Spinal cord (tissue), 9 donors: ENCODE measurements at regions not wholly inside any gene's neighbourhood (a gene's known extent, or its start where the extent isn't known, plus 50 kb on each side); places are given as distances from the start of the nearest gene placed in this dataset.

Experiments used
- DNase-seq, 6 donors: peaks; one replicate each; pipeline versions ENCODE4 v3.0.0 to v3.0.0-alpha.2; 2013 to 2015; ENCODE audit warnings: low spot score in 6 of 6, low read depth in 4 of 6
- H3K27ac ChIP-seq: one replicate; pipeline ENCODE4 v1.5.1; 2013; ENCODE audit warnings: low read depth, low read length, control low read depth
- H3K27me3 ChIP-seq: one replicate; pipeline ENCODE4 v1.6.1; 2013; ENCODE audit warnings: low read length; ENCODE audit not compliant: control insufficient read depth, insufficient read depth
- H3K36me3 ChIP-seq: one replicate; pipeline ENCODE4 v1.6.1; 2013; ENCODE audit warnings: low read length; ENCODE audit not compliant: control insufficient read depth, insufficient read depth
- H3K4me1 ChIP-seq: one replicate; pipeline ENCODE4 v1.6.1; 2013; ENCODE audit warnings: low read length; ENCODE audit not compliant: control insufficient read depth, insufficient read depth
- H3K4me3 ChIP-seq: one replicate; pipeline ENCODE4 v1.5.1; 2013; ENCODE audit warnings: low read depth, low read length, control low read depth
- H3K9me3 ChIP-seq: one replicate; pipeline ENCODE4 v1.6.1; 2013; ENCODE audit warnings: low read length; ENCODE audit not compliant: control insufficient read depth, insufficient read depth
- WGBS: methylation state at CpG from one replicate; pipeline ENCODE4 v1.1.5; 2013; ENCODE audit warnings: missing lambda C conversion rate; ENCODE audit not compliant: insufficient coverage; 5-methylcytosine and 5-hydroxymethylcytosine counted together
- donor health status: healthy.

- Histone ChIP-seq H3K36me3 (no peaks in the 10 kb centered on the region), H3K4me1 (no peaks in the 10 kb centered on the region), H3K27me3 (no peaks in the 10 kb centered on the region), H3K9me3 (no peaks in the 10 kb centered on the region), H3K4me3 (no peak overlapping the region), H3K27ac (no peak overlapping the region)
- no peak for DNase-seq
- WGBS: no CpG with 5 or more reads among the region's 3 CpGs
Measured at GRCh38 chrX:5402461-5402860, 826.2 kb downstream of the NLGN4X start.

GRCh38 chrX:5399403-5399802 is 829.3 kb downstream of the NLGN4X start:
- no peaks in the 10 kb centered on the region for H3K36me3 ChIP-seq
- 82% methylated on average over 8 of the region's 8 CpGs for WGBS
- no peaks in the 10 kb centered on the region for H3K9me3 ChIP-seq
- no peak overlapping the region for H3K4me3 ChIP-seq
- no peaks in the 10 kb centered on the region for H3K27me3 ChIP-seq
- no peak for DNase-seq
- H3K27ac ChIP-seq: no peak overlapping the region
- H3K4me1 ChIP-seq: no peaks in the 10 kb centered on the region

GRCh38 chrX:5397409-5397808 is 831.3 kb downstream of the NLGN4X start:
- Histone ChIP-seq H3K4me1 (no peaks in the 10 kb centered on the region), H3K27me3 (no peaks in the 10 kb centered on the region), H3K9me3 (no peaks in the 10 kb centered on the region), H3K36me3 (no peaks in the 10 kb centered on the region), H3K4me3 (no peak overlapping the region), H3K27ac (no peak overlapping the region)
- 82% methylated on average over 4 of the region's 7 CpGs for WGBS
- no peak for DNase-seq

- DNase-seq: no peak
- H3K27ac ChIP-seq: no peak overlapping the region
- no peaks in the 10 kb centered on the region for H3K9me3 ChIP-seq
- 91% methylated on average over 14 of the region's 14 CpGs for WGBS
- no peaks in the 10 kb centered on the region for H3K27me3 ChIP-seq
- H3K4me1 ChIP-seq: no peaks in the 10 kb centered on the region
- H3K36me3 ChIP-seq: no peaks in the 10 kb centered on the region
- no peak overlapping the region for H3K4me3 ChIP-seq
Measured at GRCh38 chrX:5390376-5390775, 838.3 kb downstream of the NLGN4X start.

GRCh38 chrX:5388087-5388486 is 840.6 kb downstream of the NLGN4X start:
- Histone ChIP-seq H3K9me3 (no peaks in the 10 kb centered on the region), H3K4me3 (no peak overlapping the region), H3K27ac (no peak overlapping the region), H3K36me3 (no peaks in the 10 kb centered on the region), H3K4me1 (no peaks in the 10 kb centered on the region), H3K27me3 (no peaks in the 10 kb centered on the region)
- 100% methylated on average over 3 of the region's 6 CpGs for WGBS
- DNase-seq: no peak

GRCh38 chrX:5380426-5380825 is 848.2 kb downstream of the NLGN4X start:
- Histone ChIP-seq H3K9me3 (no peaks in the 10 kb centered on the region), H3K4me1 (no peaks in the 10 kb centered on the region)

GRCh38 chrX:5341902-5342301 is 886.8 kb downstream of the NLGN4X start:
- DNase-seq: no peak
- Histone ChIP-seq H3K4me1 (no peaks in the 10 kb centered on the region), H3K27ac (no peak overlapping the region), H3K36me3 (no peaks in the 10 kb centered on the region), H3K9me3 (no peaks in the 10 kb centered on the region), H3K4me3 (no peak overlapping the region), H3K27me3 (no peaks in the 10 kb centered on the region)
- WGBS: no CpG with 5 or more reads among the region's 5 CpGs

More at GRCh38 chrX:5380426-5380825, 848.2 kb downstream of the NLGN4X start:
- WGBS: 67% methylated on average over 2 of the region's 3 CpGs
- Histone ChIP-seq H3K36me3 (no peaks in the 10 kb centered on the region), H3K27me3 (no peaks in the 10 kb centered on the region), H3K4me3 (no peak overlapping the region), H3K27ac (no peak overlapping the region)
- no peak for DNase-seq

- no peak overlapping the region for H3K4me3 ChIP-seq
- DNase-seq: no peak
- no peak overlapping the region for H3K27ac ChIP-seq
- no peaks in the 10 kb centered on the region for H3K36me3 ChIP-seq
- H3K4me1 ChIP-seq: no peaks in the 10 kb centered on the region
- H3K27me3 ChIP-seq: no peaks in the 10 kb centered on the region
- WGBS: no CpG with 5 or more reads among the region's 3 CpGs
- peaks cover 3% of the 10 kb centered on the region for H3K9me3 ChIP-seq
Measured at GRCh38 chrX:5337160-5337559, 891.5 kb downstream of the NLGN4X start.

- Histone ChIP-seq H3K27ac (no peak overlapping the region), H3K27me3 (peaks cover 2% of the 10 kb centered on the region), H3K36me3 (no peaks in the 10 kb centered on the region), H3K4me3 (no peak overlapping the region), H3K9me3 (no peaks in the 10 kb centered on the region), H3K4me1 (no peaks in the 10 kb centered on the region)
- no CpG with 5 or more reads among the region's 1 CpG for WGBS
- DNase-seq: no peak
Measured at GRCh38 chrX:5324546-5324945, 904.1 kb downstream of the NLGN4X start.

GRCh38 chrX:5314148-5314547 is 914.5 kb downstream of the NLGN4X start:
- H3K4me1 ChIP-seq: no peaks in the 10 kb centered on the region
- H3K27me3 ChIP-seq: no peaks in the 10 kb centered on the region
- H3K4me3 ChIP-seq: no peak overlapping the region
- no peaks in the 10 kb centered on the region for H3K36me3 ChIP-seq
- H3K9me3 ChIP-seq: no peaks in the 10 kb centered on the region
- H3K27ac ChIP-seq: no peak overlapping the region
- no peak for DNase-seq
- no CpG with 5 or more reads among the region's 5 CpGs for WGBS
